ENCODE measurements at regions not wholly inside any gene's neighbourhood (a gene's known extent, or its start where the extent isn't known, plus 50 kb on each side); places are given as distances from the start of the nearest gene placed in this dataset.
"Not testable (repeated sequence)": the region's sequence is repeated elsewhere in the genome, so short reads cannot be mapped to it uniquely, and the experiment has no call there.

DNA sequence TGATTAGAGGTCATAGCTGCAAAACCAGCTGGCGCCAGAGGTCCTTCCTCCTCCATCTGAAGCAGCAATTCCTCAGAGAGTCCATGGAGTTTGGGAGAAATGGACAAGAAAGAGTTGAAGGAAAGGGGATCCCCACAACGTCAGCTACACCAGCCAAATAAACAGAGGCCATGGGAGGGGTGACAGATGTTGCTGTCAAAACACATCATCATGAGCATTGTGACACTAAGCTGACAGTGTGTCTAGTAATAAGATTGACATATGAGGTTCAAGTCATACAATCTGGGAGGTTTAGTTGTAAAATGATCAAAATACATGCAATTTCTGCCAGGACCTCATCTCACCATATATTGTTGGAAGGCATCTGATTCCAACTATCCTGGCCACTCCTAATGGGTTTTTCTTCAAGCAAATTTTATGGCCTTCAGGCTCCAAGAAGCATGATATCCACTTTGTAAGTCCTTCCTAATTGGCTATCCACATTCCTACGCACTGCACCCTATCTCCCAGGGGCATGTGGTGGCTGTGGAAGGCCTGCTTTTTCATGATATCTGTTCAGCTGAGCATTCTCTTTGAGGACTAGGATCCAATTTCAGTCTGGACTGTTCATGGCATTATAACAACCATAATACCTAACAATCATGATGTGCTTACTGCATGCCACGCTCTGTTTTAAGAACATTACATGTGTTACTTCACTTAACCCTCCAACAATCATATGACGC lies 335.0 kb upstream of the ID2 start:
- no peak for DNase-seq (ENCODE audit: insufficient read length, low spot score)
- TF ChIP-seq SPI1 (IDR thresholded peaks at IDR 0.05; ENCODE audit: low read depth, low read length), result no peak
- FAIRE-seq, result no peak

DNA sequence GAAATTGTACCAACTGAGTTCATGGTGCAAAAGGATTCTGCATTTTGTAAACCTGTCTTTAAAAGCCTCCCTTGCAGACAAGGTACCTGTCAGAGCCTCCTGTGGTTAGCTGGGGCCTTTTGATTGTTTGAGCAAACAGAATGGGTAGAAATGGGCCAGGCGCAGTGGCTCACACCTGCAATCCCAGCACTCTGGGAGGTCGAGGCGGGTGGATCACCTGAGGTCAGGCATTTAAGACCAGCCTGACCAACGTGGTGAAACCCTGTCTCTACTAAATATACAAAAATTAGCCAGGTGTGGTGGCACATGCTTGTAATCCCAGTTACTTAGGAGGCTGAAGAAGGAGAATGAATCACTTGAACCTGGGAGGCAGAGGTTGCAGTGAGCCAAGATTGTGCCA lies 332.9 kb upstream of the ID2 start:
- not testable (repeated sequence) for DNase-seq (ENCODE audit: insufficient read length, low spot score); FAIRE-seq

DNA sequence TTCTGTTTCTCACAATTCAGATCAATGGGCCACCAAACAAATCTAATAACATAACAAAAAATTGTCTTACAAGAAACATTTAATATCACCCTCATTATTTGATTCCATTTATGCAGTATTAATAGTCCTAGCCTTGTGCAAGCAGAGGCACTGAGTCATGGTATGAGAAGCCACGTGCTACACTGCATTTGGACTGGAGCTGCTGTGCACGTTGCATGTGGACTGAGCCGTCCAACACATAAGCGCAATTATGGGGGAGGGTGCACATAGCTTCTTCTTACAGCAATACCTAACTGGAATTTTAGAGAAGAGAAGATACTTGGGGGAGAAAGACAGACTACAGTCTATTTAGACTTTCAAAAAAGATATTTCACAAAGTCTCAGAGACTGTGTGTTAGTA lies 329.6 kb upstream of the ID2 start:
- no peak for TF ChIP-seq POLR2AphosphoS5 (IDR thresholded peaks at IDR 0.05; ENCODE audit: low read depth, low read length)
- TF ChIP-seq SPI1 (IDR thresholded peaks at IDR 0.05; ENCODE audit: low read depth, low read length), result no peak
- TF ChIP-seq POU2F2 (IDR thresholded peaks at IDR 0.05; ENCODE audit: low read depth, low read length), result no peak
- no peak for TF ChIP-seq POLR2A (IDR thresholded peaks at IDR 0.05; ENCODE audit: low read depth, low read length)
- no peak for TF ChIP-seq TAF1 (IDR thresholded peaks at IDR 0.05; ENCODE audit: low read depth, low read length)
- TF ChIP-seq PAX5 (IDR thresholded peaks at IDR 0.05; ENCODE audit: insufficient read depth, low read length, severe bottlenecking), result no peak
- FAIRE-seq (no peak), DNase-seq (ENCODE audit: insufficient read length, low spot score) (no peak)

DNA sequence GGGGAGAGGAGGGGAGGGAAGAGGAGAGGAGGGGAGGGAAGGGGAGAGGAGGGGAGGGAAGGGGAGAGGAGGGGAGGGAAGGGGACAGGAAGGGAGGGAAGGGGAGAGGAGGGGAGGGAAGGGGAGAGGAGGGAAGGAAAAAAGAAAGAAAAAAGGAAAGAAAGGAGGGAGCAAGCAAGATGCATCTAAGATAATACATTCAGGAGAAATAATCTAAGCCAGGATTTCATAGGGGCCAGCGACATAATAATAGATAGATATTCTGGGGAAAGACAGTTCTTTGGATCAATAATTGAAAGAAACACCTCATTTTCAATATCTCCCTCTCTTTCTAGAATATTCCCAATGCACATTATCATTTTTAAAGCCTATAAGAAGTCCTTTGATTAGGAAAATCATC lies 328.9 kb upstream of the ID2 start:
- DNase-seq (ENCODE audit: insufficient read length, low spot score), result no peak
- FAIRE-seq, result no peak
- TF ChIP-seq TAF1 (IDR thresholded peaks at IDR 0.05; ENCODE audit: low read depth, low read length), result no peak
- no peak for TF ChIP-seq POLR2A (IDR thresholded peaks at IDR 0.05; ENCODE audit: low read depth, low read length)
- no peak for TF ChIP-seq PAX5 (IDR thresholded peaks at IDR 0.05; ENCODE audit: insufficient read depth, low read length, severe bottlenecking)
- no peak for TF ChIP-seq POLR2AphosphoS5 (IDR thresholded peaks at IDR 0.05; ENCODE audit: low read depth, low read length)
- TF ChIP-seq POU2F2 (IDR thresholded peaks at IDR 0.05; ENCODE audit: low read depth, low read length), result no peak
- TF ChIP-seq SPI1 (IDR thresholded peaks at IDR 0.05; ENCODE audit: low read depth, low read length), result no peak

DNA sequence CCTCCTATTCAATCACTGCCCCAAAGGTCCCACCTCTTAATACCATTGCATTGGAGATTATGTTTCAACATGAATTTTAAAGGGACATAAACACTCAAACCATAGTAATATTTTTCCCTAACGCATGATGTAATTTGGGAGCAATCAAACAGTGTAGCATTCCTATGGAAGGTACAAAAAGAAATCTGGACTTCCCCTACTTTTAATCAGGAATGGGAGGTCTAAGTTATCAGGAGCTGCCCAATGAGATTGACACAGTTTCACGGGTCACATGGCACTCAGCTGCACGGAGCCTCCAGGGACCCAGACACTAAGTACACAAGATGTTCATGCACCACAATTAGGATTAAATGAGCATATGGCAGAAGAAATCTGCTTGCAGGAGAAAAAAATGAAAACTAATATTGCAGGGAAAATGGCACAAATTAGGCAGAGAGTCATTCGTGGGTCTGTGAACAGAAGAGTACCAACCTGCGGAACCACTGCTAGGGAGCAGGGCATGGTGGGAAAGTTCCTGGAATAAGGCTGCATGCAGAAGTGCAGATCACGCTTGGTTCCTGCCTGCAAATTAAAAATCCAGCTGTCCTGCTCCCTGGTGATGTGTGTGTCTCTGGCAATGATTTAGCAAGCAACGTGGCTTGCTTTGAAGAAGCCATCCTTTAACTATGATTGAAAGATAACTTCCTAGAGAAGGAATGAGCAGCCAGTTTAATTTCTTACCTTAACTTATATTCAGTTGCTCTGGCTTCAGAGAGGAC lies 326.6 kb upstream of the ID2 start:
- DNase-seq (ENCODE audit: insufficient read length, low spot score) (no peak), FAIRE-seq (no peak)
- TF ChIP-seq POU2F2 (IDR thresholded peaks at IDR 0.05; ENCODE audit: low read depth, low read length) (no peak), POLR2AphosphoS5 (IDR thresholded peaks at IDR 0.05; ENCODE audit: low read depth, low read length) (no peak), PAX5 (IDR thresholded peaks at IDR 0.05; ENCODE audit: insufficient read depth, low read length, severe bottlenecking) (no peak), POLR2A (IDR thresholded peaks at IDR 0.05; ENCODE audit: low read depth, low read length) (no peak), TAF1 (IDR thresholded peaks at IDR 0.05; ENCODE audit: low read depth, low read length) (no peak), SPI1 (IDR thresholded peaks at IDR 0.05; ENCODE audit: low read depth, low read length) (no peak)

DNA sequence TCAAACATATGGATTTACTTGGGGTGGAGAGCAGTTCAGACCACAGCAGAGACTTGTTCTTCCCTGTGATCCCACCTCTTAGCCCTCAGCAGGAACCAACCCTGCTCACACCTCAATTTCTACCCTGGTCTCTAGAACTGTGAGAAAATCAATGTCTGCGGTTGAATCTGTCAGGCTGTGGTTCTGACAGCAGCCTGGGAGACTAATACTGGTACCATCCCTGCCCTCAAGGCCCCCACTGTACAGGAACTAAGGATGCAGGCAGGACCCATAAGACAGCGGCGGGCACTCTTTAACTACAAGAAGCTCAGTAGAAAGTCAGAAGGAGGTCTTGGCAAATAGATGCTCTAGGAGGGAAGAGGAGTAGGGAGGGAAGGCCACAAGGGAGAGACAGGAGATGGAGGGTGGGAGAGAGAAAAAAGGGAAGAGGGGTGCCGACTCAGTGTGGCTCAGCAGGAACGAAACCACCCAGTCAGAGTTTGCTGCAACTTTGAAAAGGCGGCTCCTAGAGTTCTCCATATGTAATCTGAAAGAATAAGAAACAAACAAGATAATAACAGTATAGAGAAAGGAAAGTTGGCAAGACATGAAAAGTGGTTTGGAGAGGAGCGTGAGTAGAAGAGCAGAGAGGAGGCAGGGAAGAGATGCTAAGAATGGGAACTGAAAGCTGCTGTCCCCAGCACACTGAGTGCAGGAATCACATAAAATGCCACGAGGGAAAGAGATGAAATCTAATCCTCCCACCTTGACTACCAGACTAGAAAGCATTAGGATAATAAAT lies 323.9 kb upstream of the ID2 start:
- no peak for DNase-seq (ENCODE audit: insufficient read length, low spot score)
- no peak for TF ChIP-seq POLR2A (IDR thresholded peaks at IDR 0.05; ENCODE audit: low read depth, low read length)
- TF ChIP-seq POU2F2 (IDR thresholded peaks at IDR 0.05; ENCODE audit: low read depth, low read length), result no peak
- no peak for TF ChIP-seq TAF1 (IDR thresholded peaks at IDR 0.05; ENCODE audit: low read depth, low read length)
- peak; percentile 47 for TF ChIP-seq SPI1 (IDR thresholded peaks at IDR 0.05; ENCODE audit: low read depth, low read length)
- no peak for TF ChIP-seq POLR2AphosphoS5 (IDR thresholded peaks at IDR 0.05; ENCODE audit: low read depth, low read length)
- TF ChIP-seq PAX5 (IDR thresholded peaks at IDR 0.05; ENCODE audit: insufficient read depth, low read length, severe bottlenecking), result no peak
- no peak for FAIRE-seq

DNA sequence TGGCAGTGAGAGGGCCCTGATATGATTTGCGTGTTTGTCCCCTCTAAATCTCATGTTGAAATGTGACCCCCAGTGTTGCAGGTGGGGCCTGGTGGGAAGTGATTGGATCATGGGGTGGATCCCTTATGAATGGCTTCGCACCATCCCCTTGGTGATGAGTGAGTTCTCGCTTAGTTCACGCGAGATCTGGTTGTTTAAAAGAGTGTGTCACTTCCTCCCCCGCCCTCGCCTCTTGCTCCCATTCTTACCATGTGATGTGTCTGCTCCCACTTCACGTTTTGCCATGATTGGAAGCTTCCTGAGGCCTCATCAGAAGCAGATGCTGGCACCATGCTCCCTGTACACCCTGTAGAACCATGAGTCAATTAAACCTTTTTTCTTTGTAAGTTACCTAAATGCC lies 319.9 kb upstream of the ID2 start:
- TF ChIP-seq TAF1 (IDR thresholded peaks at IDR 0.05; ENCODE audit: low read depth, low read length) (no peak), POLR2AphosphoS5 (IDR thresholded peaks at IDR 0.05; ENCODE audit: low read depth, low read length) (no peak), POU2F2 (IDR thresholded peaks at IDR 0.05; ENCODE audit: low read depth, low read length) (no peak), PAX5 (IDR thresholded peaks at IDR 0.05; ENCODE audit: insufficient read depth, low read length, severe bottlenecking) (no peak), POLR2A (IDR thresholded peaks at IDR 0.05; ENCODE audit: low read depth, low read length) (no peak), SPI1 (IDR thresholded peaks at IDR 0.05; ENCODE audit: low read depth, low read length) (no peak)
- FAIRE-seq (no peak), DNase-seq (ENCODE audit: insufficient read length, low spot score) (no peak)

DNA sequence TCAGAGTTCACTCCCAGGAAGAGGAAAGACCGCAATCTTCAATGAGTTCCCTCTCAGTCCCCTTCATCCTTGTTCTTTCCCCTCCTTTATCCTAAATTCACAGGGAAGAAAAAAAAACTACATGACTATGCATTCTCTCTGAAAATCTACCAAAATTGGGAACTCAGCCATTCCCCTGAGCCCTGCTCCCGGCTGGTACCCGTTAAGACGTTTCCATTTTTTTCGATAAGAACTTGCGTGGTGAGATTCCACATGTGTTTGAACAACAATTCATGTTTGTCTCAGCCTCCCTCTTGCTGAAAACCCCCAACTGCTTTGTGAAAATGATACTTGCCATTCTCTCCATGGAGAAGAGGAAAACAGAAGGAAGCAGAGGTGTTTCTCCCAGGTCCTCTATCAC lies 318.7 kb upstream of the ID2 start:
- TF ChIP-seq SPI1 (IDR thresholded peaks at IDR 0.05; ENCODE audit: low read depth, low read length) (no peak), PAX5 (IDR thresholded peaks at IDR 0.05; ENCODE audit: insufficient read depth, low read length, severe bottlenecking) (no peak), POLR2AphosphoS5 (IDR thresholded peaks at IDR 0.05; ENCODE audit: low read depth, low read length) (no peak), POU2F2 (IDR thresholded peaks at IDR 0.05; ENCODE audit: low read depth, low read length) (no peak), TAF1 (IDR thresholded peaks at IDR 0.05; ENCODE audit: low read depth, low read length) (no peak), POLR2A (IDR thresholded peaks at IDR 0.05; ENCODE audit: low read depth, low read length) (no peak)
- DNase-seq (ENCODE audit: insufficient read length, low spot score), result no peak
- no peak for FAIRE-seq

DNA sequence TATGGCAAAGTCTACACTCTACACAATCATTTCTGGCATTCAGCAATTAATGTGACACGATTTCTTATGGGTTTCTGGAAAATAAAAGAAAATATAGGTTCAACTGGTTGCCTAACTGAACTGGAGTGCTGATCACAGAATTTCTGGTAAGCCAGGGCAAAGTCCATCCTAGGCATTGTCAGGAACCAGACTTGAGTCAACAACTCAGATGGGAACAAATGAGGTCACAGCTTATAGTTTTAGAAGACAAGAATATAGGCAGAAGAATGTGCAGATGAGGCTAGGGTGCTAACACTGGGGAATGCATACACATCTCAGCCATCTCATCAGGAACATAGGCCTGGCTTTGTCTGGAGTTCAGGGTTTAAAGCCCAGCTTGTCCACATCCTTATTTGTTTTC lies 317.2 kb upstream of the ID2 start:
- TF ChIP-seq POLR2A (IDR thresholded peaks at IDR 0.05; ENCODE audit: low read depth, low read length), result no peak
- no peak for TF ChIP-seq POU2F2 (IDR thresholded peaks at IDR 0.05; ENCODE audit: low read depth, low read length)
- TF ChIP-seq POLR2AphosphoS5 (IDR thresholded peaks at IDR 0.05; ENCODE audit: low read depth, low read length), result no peak
- no peak for TF ChIP-seq SPI1 (IDR thresholded peaks at IDR 0.05; ENCODE audit: low read depth, low read length)
- TF ChIP-seq PAX5 (IDR thresholded peaks at IDR 0.05; ENCODE audit: insufficient read depth, low read length, severe bottlenecking), result no peak
- no peak for TF ChIP-seq TAF1 (IDR thresholded peaks at IDR 0.05; ENCODE audit: low read depth, low read length)
- FAIRE-seq (no peak), DNase-seq (ENCODE audit: insufficient read length, low spot score) (no peak)

Measured in GM12891 (cell line).